Transverse colon (tissue), 4 donors: ENCODE measurements at regions not wholly inside any gene's neighbourhood (a gene's known extent, or its start where the extent isn't known, plus 50 kb on each side); places are given as distances from the start of the nearest gene placed in this dataset.

Experiments used
- CTCF ChIP-seq, 5 experiments: fragments of 200-600 bp in 3 of 5; fragments of 450-650 bp in 2 of 5; sonication (generic) in 3 of 5; IDR thresholded peaks; 1 replicate in 2 of 5; 2 replicates in 3 of 5; pipeline ENCODE4 v1.5.1; 2016 to 2017; ENCODE audit warnings: antibody characterized with exemption in 5 of 5, inconsistent platforms in 3 of 5, mild to moderate bottlenecking in 2 of 5, moderate library complexity in 1 of 5
- EP300 ChIP-seq: sonication (generic); formaldehyde crosslinking; IDR thresholded peaks from one replicate; pipeline ENCODE4 v1.6.1; 2017; ENCODE audit warnings: antibody characterized with exemption, low read depth
- POLR2A ChIP-seq: fragments of 450-650 bp; IDR thresholded peaks from one replicate; pipeline ENCODE4 v1.6.1; 2016; ENCODE audit warnings: antibody characterized with exemption, mild to moderate bottlenecking, moderate library complexity
- POLR2AphosphoS5 ChIP-seq, 3 donors: sonication (generic); formaldehyde crosslinking; IDR thresholded peaks; one replicate each; pipeline ENCODE4 v1.6.1; 2016; ENCODE audit warnings: antibody characterized with exemption in 3 of 3

- TF ChIP-seq CTCF (IDR thresholded peaks at IDR 0.05) (no peak), POLR2AphosphoS5 (IDR thresholded peaks at IDR 0.05) (no peak), EP300 (no peak), POLR2A (no peak)
These were observed 449.2 kb downstream of the GRXCR1 start for GRCh38 chr4:43341741-43342140.
